HG02759 (cell line): ENCODE measurements at regions not wholly inside any gene's neighbourhood (a gene's known extent, or its start where the extent isn't known, plus 50 kb on each side); places are given as distances from the start of the nearest gene placed in this dataset.
A peak's percentile ranks its signal among the peaks of the same experiment; 100 is the strongest.
"Not testable (repeated sequence)": the region's sequence is repeated elsewhere in the genome, so short reads cannot be mapped to it uniquely, and the experiment has no call there.

ENCODE experiments used
- ATAC-seq: cut with Tn5 transposase; IDR thresholded peaks from one replicate; pipeline ENCODE4 v1.9.1; 2021; ENCODE audit warnings: mild to moderate bottlenecking, moderate library complexity; ENCODE audit not compliant: unreplicated experiment

GRCh38 chr2:76697439-76697838 lies 824.7 kb downstream of the LRRTM4 start:
- not testable (repeated sequence) for ATAC-seq

- no peak for ATAC-seq
Observed at GRCh38 chr2:76692908-76693307, 829.3 kb downstream of the LRRTM4 start.

GRCh38 chr2:76688732-76689131 lies 833.4 kb downstream of the LRRTM4 start:
- no peak for ATAC-seq

- no peak for ATAC-seq
Observed at GRCh38 chr2:76687923-76688322, 834.3 kb downstream of the LRRTM4 start.

- ATAC-seq = no peak
Observed at GRCh38 chr2:76684756-76685155, 837.4 kb downstream of the LRRTM4 start.

- ATAC-seq = no peak
Observed at GRCh38 chr2:76679025-76679396, 843.2 kb downstream of the LRRTM4 start.

- ATAC-seq = no peak
Observed at GRCh38 chr2:76678383-76679024, 843.7 kb downstream of the LRRTM4 start.

GRCh38 chr2:76675212-76675611 lies 847.0 kb downstream of the LRRTM4 start:
- ATAC-seq = no peak

GRCh38 chr2:76672798-76673197 lies 849.4 kb downstream of the LRRTM4 start:
- no peak for ATAC-seq

- no peak for ATAC-seq
Observed at GRCh38 chr2:76669966-76670465, 852.2 kb downstream of the LRRTM4 start.

- ATAC-seq = no peak
Observed at GRCh38 chr2:76668279-76668678, 853.9 kb downstream of the LRRTM4 start.

GRCh38 chr2:76667821-76668271 lies 854.3 kb downstream of the LRRTM4 start:
- ATAC-seq = no peak

- no peak for ATAC-seq
Observed at GRCh38 chr2:76642129-76642528, 880.0 kb downstream of the LRRTM4 start.

GRCh38 chr2:76641506-76641905 lies 880.7 kb downstream of the LRRTM4 start:
- no peak for ATAC-seq

GRCh38 chr2:76640905-76641304 lies 881.3 kb downstream of the LRRTM4 start:
- ATAC-seq = no peak

- no peak for ATAC-seq
Observed at GRCh38 chr2:76639171-76639680, 883.0 kb downstream of the LRRTM4 start.

GRCh38 chr2:76633276-76633921 lies 888.8 kb downstream of the LRRTM4 start:
- no peak for ATAC-seq

- no peak for ATAC-seq
Observed at GRCh38 chr2:76625101-76625500, 897.1 kb downstream of the LRRTM4 start.

GRCh38 chr2:76613330-76613729 lies 902.6 kb upstream of the GCFC2 start:
- no peak for ATAC-seq

GRCh38 chr2:76612764-76613163 lies 902.0 kb upstream of the GCFC2 start:
- no peak for ATAC-seq

- ATAC-seq = no peak
Observed at GRCh38 chr2:76610451-76610850, 899.7 kb upstream of the GCFC2 start.

- ATAC-seq = peak; percentile 99
Observed at GRCh38 chr2:76599732-76600368, 889.1 kb upstream of the GCFC2 start.
